IMR-90 (cell line): ENCODE measurements at regions not wholly inside any gene's neighbourhood (a gene's known extent, or its start where the extent isn't known, plus 50 kb on each side); places are given as distances from the start of the nearest gene placed in this dataset.

ENCODE experiments used
- BHLHE40 ChIP-seq: fragments of 150-350 bp; IDR thresholded peaks from 2 replicates; pipeline ENCODE4 v1.6.1; 2016; ENCODE audit warnings: mild to moderate bottlenecking, low read depth, low read length
- CEBPB ChIP-seq: IDR thresholded peaks from 2 replicates; pipeline ENCODE4 v1.6.1; 2012; ENCODE audit warnings: low read depth, low read length, improper control_type of control experiment
- CHD1 ChIP-seq: IDR thresholded peaks from 2 replicates; pipeline ENCODE4 v1.6.1; 2012; ENCODE audit warnings: low read depth, low read length, improper control_type of control experiment
- MAFK ChIP-seq: IDR thresholded peaks from 2 replicates; pipeline ENCODE4 v1.6.1; 2012; ENCODE audit warnings: low read depth, low read length, improper control_type of control experiment
- POLR2A ChIP-seq: IDR thresholded peaks from 2 replicates; pipeline ENCODE4 v1.6.1; 2012; ENCODE audit warnings: mild to moderate bottlenecking, low read depth, low read length
- RAD21 ChIP-seq: IDR thresholded peaks from 2 replicates; pipeline ENCODE4 v1.6.1; 2012; ENCODE audit warnings: low read length, improper control_type of control experiment
- RFX5 ChIP-seq: IDR thresholded peaks from 2 replicates; pipeline ENCODE4 v1.8.0; 2012; ENCODE audit warnings: low read depth, mild to moderate bottlenecking, low read length, moderate library complexity
- TF ChIP-seq, protein P1 (sequence below): conservative IDR thresholded peaks from 2 replicates; pipeline ENCODE4 v1.5.1; 2012; ENCODE audit warnings: mild to moderate bottlenecking, low read depth, low read length, improper control_type of control experiment
- TF ChIP-seq, protein P2 (sequence below): fragments of 150-350 bp; IDR thresholded peaks from 2 replicates; pipeline ENCODE4 v1.6.1; 2017; ENCODE audit warnings: mild to moderate bottlenecking, antibody characterized with exemption, low read length, low read depth

DNA sequence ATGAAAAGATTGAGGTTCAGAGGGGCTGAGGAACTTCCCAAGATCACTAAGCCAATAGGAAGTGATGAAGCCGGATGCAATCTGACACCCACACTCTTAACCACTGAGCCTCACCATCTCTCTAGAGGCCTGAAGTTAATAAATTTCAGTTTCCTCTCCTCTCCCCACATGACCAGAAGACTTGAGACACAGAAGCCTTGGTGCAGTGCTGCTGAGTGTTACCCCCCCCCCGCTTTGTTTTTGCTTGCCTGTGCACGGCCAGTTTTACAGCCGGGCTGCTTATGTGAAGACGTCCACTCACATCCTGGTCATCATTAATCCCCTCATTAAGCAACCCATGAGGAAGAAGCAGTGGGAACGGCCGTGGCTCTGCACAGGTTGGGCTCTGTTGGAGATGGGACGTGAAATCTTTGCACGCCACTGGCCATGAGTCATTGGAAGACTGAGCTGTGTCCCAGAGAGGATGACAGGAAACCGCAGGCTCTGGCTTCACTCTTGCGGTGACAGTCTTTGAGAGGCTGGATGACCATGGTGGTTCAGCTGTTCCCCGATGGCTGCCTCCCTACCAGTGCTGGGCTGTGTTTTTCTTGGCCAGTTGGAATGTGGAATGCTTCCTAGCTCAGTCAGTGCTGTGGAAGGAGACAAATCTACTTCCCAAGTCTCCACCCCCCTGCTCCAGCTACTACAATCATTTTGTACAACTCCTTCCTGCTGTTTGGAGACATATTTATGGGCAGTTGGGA, 232.6 kb upstream of the LRTM1 start:
- TF ChIP-seq, protein P1, sequence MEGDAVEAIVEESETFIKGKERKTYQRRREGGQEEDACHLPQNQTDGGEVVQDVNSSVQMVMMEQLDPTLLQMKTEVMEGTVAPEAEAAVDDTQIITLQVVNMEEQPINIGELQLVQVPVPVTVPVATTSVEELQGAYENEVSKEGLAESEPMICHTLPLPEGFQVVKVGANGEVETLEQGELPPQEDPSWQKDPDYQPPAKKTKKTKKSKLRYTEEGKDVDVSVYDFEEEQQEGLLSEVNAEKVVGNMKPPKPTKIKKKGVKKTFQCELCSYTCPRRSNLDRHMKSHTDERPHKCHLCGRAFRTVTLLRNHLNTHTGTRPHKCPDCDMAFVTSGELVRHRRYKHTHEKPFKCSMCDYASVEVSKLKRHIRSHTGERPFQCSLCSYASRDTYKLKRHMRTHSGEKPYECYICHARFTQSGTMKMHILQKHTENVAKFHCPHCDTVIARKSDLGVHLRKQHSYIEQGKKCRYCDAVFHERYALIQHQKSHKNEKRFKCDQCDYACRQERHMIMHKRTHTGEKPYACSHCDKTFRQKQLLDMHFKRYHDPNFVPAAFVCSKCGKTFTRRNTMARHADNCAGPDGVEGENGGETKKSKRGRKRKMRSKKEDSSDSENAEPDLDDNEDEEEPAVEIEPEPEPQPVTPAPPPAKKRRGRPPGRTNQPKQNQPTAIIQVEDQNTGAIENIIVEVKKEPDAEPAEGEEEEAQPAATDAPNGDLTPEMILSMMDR, result no peak
- peak; percentile 83 for TF ChIP-seq BHLHE40
- TF ChIP-seq CEBPB, result peak; percentile 98
- TF ChIP-seq RAD21, result peak; percentile 36; the same call in 1 of the 2 replicates
- TF ChIP-seq, protein P2, sequence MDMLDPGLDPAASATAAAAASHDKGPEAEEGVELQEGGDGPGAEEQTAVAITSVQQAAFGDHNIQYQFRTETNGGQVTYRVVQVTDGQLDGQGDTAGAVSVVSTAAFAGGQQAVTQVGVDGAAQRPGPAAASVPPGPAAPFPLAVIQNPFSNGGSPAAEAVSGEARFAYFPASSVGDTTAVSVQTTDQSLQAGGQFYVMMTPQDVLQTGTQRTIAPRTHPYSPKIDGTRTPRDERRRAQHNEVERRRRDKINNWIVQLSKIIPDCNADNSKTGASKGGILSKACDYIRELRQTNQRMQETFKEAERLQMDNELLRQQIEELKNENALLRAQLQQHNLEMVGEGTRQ, result peak; percentile 81
- peak; percentile 25; the same call in 1 of the 2 replicates for TF ChIP-seq RFX5
- TF ChIP-seq POLR2A, result peak; percentile 45; the same call in 1 of the 2 replicates
- no peak for TF ChIP-seq CHD1
- peak; percentile 72 for TF ChIP-seq MAFK
